GM21381 (cell line): ENCODE measurements at regions not wholly inside any gene's neighbourhood (a gene's known extent, or its start where the extent isn't known, plus 50 kb on each side); places are given as distances from the start of the nearest gene placed in this dataset.
"Not testable (repeated sequence)": the region's sequence is repeated elsewhere in the genome, so short reads cannot be mapped to it uniquely, and the experiment has no call there.

ENCODE experiments used
- ATAC-seq: cut with Tn5 transposase; IDR thresholded peaks from one replicate; pipeline ENCODE4 v1.9.1; 2021; ENCODE audit warnings: mild to moderate bottlenecking, moderate library complexity; ENCODE audit not compliant: unreplicated experiment

- ATAC-seq = no peak
Observed at GRCh38 chr2:52608030-52608429, 1159.6 kb upstream of the CHAC2 start.

DNA sequence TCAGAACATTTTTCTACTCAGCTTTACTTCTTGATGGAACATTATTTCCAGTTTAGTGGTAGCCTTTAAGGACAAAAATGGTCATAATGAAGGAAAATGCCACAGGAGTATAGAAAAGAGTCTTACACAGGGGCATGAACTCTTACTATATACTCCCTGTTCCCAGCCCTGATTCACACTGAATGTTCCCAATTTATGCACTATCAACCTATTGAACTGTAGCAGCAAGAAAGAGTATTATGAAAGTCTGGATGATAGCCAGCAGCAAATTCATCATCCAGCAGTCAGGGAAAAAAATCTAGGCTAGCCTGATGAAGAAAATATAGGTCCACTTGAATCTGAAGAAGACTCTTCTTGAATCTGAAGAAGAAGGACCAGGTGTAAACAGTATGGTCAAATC lies 1170.3 kb upstream of the CHAC2 start:
- ATAC-seq = no peak

DNA sequence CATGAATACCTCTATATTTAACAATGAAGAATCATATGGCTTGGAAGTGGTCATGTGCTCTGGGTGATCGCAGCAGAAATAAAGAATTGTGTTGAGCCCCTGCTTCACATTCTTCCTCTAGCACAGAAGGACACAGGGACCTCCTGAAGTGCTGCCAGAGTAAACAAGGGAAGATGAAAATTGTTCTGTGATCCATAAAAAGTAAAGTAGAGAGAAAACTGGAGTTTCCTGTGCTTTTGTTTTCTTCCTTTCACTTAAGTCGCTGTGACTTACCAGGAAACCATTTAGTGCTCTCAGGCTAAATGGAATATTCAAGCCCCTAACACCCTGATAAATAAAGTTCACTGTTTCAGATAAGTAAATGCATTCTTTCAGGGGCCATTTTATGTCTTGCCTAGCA lies 1173.6 kb upstream of the CHAC2 start:
- ATAC-seq = no peak

DNA sequence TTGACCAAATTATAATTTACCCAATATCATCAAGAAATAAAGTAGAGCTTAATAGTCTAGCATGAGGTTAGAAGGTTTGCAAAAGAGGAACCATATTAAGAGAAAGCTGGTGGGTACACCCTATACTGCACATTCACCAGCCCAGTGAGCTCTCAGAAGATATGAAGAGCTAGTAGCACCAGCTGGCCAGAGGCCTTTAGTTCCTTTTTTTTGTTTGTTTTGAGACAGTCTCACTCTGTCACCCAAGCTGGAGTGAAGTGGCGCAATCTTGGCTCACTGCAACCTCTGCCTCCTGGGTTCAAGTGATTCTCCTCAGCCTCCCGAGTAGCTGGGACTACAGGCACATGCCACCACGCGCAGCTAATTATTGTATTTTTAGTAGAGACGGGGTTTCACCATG lies 1183.5 kb upstream of the CHAC2 start:
- ATAC-seq = not testable (repeated sequence)

GRCh38 chr2:52572469-52572894 lies 1195.1 kb upstream of the CHAC2 start:
- ATAC-seq = no peak

GRCh38 chr2:52571380-52572347 lies 1195.9 kb upstream of the CHAC2 start:
- ATAC-seq = no peak

DNA sequence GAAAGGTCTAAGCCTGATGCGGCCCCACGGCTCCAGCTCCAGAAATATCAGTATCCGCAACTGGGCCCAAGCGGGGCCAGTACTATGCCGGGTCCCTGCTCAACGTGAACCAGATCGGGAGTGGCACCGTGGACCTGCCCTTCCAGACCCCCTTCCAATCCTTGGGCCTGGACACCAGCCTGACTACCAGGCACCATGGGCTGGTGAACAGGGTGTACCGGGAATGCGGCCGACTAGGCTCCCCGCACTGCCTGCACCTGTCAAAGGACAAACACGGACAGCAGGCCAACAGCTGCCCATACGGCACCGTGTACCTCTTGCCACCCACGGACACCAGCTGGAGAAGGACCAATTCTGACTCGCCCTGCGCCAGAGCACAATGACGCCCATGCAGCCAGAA lies 1196.9 kb upstream of the CHAC2 start:
- no peak for ATAC-seq

DNA sequence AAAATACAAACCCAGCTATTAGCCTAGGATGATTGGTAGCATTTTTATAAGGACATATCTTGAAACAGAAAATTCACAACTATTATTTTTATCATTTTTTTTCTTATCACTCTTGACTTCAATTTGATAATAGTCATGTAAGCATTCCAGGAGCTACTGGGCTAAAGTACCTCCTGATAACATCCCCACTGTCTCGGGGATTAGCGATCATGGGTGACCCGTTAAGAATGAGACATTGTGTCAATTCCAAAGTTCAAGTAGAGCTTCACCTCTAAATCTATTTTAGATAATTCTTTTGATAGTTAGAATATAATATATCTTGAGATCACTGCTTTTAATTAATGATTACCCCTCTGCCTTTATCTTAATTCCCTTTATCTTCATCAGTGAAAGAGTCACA lies 1204.5 kb upstream of the CHAC2 start:
- no peak for ATAC-seq

DNA sequence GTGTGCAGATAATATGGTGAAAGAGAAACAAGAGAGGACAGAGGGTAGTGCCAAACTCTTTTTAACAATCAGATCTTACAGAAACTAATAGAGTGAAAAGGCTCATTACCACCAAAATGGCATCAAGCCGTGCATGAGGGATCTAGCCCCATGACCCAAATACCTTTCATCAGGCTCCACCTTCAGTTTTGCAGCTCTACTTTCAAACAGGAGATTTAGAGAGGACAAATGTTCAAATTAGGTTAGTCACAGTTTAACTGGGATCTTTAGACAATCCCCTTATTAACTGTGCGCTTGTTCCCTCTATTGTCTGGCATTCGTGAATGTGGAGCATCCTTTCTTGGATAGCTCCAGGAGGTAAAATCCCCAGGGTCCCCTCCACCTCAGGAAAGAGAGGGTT lies 1209.3 kb upstream of the CHAC2 start:
- no peak for ATAC-seq

GRCh38 chr2:52542297-52542696 lies 1225.3 kb upstream of the CHAC2 start:
- ATAC-seq = no peak

- ATAC-seq = no peak
Observed at GRCh38 chr2:52539026-52539970, 1228.3 kb upstream of the CHAC2 start.

DNA sequence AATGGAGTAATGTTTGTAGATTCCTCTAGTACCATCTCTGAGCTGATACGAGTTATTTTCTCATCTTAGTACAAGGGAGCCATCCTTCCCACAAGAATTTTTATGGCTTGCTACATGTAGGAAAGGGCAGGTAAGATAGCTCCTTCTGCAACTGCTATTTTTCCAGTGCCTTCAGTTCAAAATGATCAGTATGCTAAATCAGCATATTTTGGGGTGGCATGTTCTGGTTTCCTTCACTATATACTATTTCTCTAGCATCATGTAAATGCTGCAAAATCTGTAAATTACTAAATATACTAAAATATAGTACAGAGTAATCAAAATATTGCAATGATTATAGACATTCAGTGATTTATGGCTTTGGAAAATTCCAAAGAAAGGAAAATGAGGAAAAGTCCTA lies 1230.0 kb upstream of the CHAC2 start:
- ATAC-seq = no peak

DNA sequence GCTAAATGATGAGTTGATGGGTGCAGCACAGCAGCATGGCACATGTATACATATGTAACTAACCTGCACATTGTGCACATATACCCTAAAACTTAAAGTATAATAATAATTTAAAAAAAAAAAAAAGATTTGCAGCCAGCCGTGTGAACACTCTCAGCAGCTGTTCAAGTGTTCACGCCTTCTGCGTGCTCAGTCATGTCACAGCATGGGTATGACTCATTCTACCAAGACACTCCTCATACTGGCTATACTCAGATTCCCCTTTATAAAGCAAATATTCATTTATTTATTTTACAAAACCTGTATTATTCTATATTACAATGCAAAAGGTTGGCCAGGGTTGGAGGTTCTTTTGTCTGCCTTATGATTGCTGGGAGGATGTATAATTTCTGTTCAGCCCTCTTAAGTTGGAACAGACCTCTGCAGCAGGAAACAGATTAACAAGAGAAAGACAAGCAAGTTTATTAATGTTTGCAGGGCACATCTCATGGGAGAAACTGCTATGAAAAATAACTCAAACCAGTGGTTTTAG lies 1230.6 kb upstream of the CHAC2 start:
- no peak for ATAC-seq

DNA sequence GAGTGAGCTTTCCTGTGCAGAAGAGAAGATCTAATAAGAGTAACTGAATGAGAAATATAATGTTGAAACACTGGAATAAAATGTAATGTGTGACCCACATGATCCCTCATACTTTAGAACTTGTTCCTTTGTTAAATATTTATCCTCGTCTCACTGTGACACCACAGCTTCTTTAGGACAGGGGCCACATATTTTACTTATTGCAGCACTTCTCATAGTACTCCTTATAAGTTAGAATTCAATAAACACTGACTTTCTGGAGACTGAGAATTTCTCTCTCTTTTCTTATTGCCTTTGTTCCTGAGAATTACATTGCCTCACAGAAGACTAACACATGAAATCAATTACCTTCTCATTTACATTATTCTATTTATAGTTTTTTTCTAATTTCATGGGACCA lies 1234.6 kb upstream of the CHAC2 start:
- no peak for ATAC-seq

- ATAC-seq = no peak
Observed at GRCh38 chr2:52526735-52527134, 1240.9 kb upstream of the CHAC2 start.

GRCh38 chr2:52520644-52521043 lies 1247.0 kb upstream of the CHAC2 start:
- no peak for ATAC-seq

GRCh38 chr2:52518678-52519077 lies 1248.9 kb upstream of the CHAC2 start:
- no peak for ATAC-seq

DNA sequence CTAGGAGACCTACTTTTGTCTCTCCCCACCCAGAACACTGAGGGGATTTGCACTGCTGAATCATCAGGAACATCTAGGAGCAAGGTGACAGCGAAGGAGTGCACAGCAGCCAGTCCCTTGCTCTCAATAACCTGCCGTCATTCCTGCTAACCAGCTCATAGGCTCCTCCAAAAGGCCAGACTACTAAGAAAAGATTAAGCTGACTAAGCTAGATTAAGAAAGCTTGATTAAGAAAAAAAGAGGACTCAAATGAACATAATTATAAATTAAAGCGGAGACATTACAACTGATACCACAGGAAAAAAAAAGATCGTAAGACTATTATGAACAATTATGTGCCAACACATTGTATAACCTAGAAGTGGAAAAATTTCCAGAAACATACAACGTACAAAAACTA lies 1254.8 kb upstream of the CHAC2 start:
- ATAC-seq = no peak

DNA sequence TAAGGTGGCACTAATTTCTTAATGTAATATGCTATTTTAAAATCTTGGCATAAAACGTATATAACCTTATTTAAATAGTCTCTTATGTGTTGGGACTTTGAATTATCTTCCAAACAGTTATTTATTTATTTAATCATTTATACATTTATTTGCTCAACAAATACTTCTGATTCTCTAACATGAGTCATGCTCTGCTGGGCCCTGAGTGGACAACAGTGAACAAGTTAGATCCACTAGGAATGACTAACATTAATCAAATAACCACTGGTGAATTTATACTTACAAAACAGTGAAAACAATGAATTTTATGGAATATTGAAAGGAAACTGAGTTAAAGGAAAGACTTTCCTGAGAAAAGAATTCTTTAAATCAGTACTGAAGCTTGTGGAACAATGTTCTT lies 1257.2 kb upstream of the CHAC2 start:
- no peak for ATAC-seq

DNA sequence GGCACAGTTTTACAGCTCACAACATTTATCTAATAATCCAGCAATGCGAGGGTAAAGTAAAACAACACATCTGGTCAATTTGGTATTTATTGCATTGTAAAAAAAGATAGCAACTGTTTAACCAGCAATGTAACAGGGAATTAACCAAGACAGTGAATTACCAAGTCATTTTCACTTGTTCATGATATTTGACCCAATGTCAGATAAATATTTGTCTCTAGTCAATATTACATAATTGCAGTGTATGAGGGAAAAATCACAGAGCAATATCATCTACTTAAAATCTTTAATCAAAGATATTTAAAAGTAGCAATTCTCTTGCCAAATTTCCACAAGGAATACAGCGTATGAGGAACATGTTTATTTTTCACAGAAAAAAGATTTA lies 1265.1 kb upstream of the CHAC2 start:
- ATAC-seq = no peak

DNA sequence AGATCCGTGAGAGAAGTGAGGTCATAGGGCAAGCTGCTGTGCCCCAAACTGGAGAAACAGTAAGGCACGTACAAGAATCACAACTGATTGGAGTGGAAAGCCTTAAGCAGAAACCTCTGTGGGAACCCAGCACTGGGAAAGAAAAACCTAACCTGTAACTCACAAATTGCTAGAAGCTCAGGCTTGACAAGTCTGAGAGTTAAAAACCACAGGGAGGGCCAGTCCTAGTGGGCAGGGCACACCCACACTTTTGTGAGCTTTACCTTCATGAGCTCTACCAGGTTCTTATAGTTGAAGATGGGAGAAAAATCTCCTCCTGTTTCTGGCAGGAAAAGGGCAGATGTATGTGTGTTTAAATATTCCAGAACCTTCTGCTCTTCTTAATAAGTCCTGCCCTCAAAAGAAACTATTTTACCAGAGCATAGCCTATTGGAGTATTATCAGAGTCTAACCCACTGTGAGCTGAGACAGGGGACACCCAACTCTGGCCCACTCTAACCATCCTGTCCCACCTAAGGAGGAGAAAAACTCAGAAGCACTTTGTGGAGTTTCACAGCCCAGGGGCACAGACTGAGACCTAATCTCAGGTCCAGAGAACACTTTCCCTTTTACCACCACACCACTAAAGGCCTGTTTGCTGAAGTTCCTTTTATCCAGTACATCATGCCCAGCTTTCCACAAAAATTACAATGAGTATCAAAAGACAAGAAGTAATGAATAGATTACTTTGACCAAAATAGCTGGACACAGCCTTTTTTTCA lies 1265.7 kb upstream of the CHAC2 start:
- no peak for ATAC-seq
